ENCODE measurements at regions not wholly inside any gene's neighbourhood (a gene's known extent, or its start where the extent isn't known, plus 50 kb on each side); places are given as distances from the start of the nearest gene placed in this dataset.

- TF ChIP-seq CEBPB (IDR thresholded peaks at IDR 0.05) (no peak), YY1 (IDR thresholded peaks at IDR 0.05; ENCODE audit: low read depth) (no peak), RAD21 (IDR thresholded peaks at IDR 0.05; ENCODE audit: low read depth) (no peak), NFIC (IDR thresholded peaks at IDR 0.05) (no peak), EP300 (IDR thresholded peaks at IDR 0.05; ENCODE audit: borderline replicate concordance) (no peak), MAX (IDR thresholded peaks at IDR 0.05) (no peak), EGR1 (IDR thresholded peaks at IDR 0.05) (no peak), TEAD4 (IDR thresholded peaks at IDR 0.05) (no peak), CREB1 (IDR thresholded peaks at IDR 0.05; ENCODE audit: low read depth) (no peak), ZBTB7A (IDR thresholded peaks at IDR 0.05; ENCODE audit: low read depth) (no peak), TAF1 (IDR thresholded peaks at IDR 0.05; ENCODE audit: low read depth) (no peak), REST (IDR thresholded peaks at IDR 0.05; ENCODE audit: low read depth) (no peak), FOXM1 (IDR thresholded peaks at IDR 0.05; ENCODE audit: borderline replicate concordance, low read depth) (no peak), USF1 (IDR thresholded peaks at IDR 0.05) (no peak)
Observed at GRCh38 chr1:121558514-121558913, 373.7 kb downstream of the SRGAP2C start.

Data from Ishikawa (cell line).